H1 (cell line): ENCODE measurements at regions not wholly inside any gene's neighbourhood (a gene's known extent, or its start where the extent isn't known, plus 50 kb on each side); places are given as distances from the start of the nearest gene placed in this dataset.

Experiments used
- CREB1 ChIP-seq: IDR thresholded peaks from 2 replicates; pipeline ENCODE4 v1.6.1; 2012; ENCODE audit warnings: inconsistent platforms
- CTCF ChIP-seq, 3 experiments: IDR thresholded peaks; 1 replicate in 2 of 3; 2 replicates in 1 of 3; pipeline versions ENCODE4 v1.5.1 to v1.6.1; 2011; ENCODE audit warnings: low read length in 3 of 3, mild to moderate bottlenecking in 3 of 3, inconsistent platforms in 2 of 3, low read depth in 1 of 3, moderate library complexity in 1 of 3; ENCODE audit not compliant: insufficient read depth in 1 of 3; ENCODE audit errors: control extremely low read depth in 1 of 3
- E2F6 ChIP-seq: IDR thresholded peaks from 2 replicates; pipeline ENCODE4 v1.6.1; 2012; ENCODE audit warnings: inconsistent platforms
- EZH2 ChIP-seq: fragments of 200-600 bp; sonication (generic); IDR thresholded peaks from 2 replicates; pipeline ENCODE4 v1.7.1; 2012; ENCODE audit warnings: low read depth, mild to moderate bottlenecking, moderate library complexity, low read length, inconsistent platforms; ENCODE audit not compliant: severe bottlenecking
- MAX ChIP-seq: IDR thresholded peaks from 2 replicates; pipeline ENCODE4 v1.6.1; 2012; ENCODE audit warnings: inconsistent platforms
- NRF1 ChIP-seq: IDR thresholded peaks from 2 replicates; pipeline ENCODE4 v1.6.1; 2011; ENCODE audit warnings: mild to moderate bottlenecking, low read depth, low read length, improper control_type of control experiment
- RAD21 ChIP-seq, 2 experiments: IDR thresholded peaks in 1 of 2; conservative IDR thresholded peaks in 1 of 2; 2 replicates each; pipeline ENCODE4 v1.6.1; 2011; ENCODE audit warnings: low read depth in 2 of 2, low read length in 2 of 2, improper control_type of control experiment in 1 of 2, inconsistent platforms in 1 of 2, mild to moderate bottlenecking in 1 of 2, moderate library complexity in 1 of 2
- RFX5 ChIP-seq: IDR thresholded peaks from 2 replicates; pipeline ENCODE4 v1.6.1; 2011; ENCODE audit warnings: low read depth, low read length, improper control_type of control experiment, borderline replicate concordance

- TF ChIP-seq RAD21 (IDR thresholded peaks at IDR 0.05 in 1 of 2, conservative IDR thresholded peaks at IDR 0.05 in 1 of 2; ENCODE audit: low read depth in 2 of 2, low read length in 2 of 2) (no peak), E2F6 (no peak), CTCF (IDR thresholded peaks at IDR 0.05; ENCODE audit: control extremely low read depth in 1 of 3, insufficient read depth in 1 of 3, low read depth in 1 of 3, low read length in 3 of 3) (no peak), CREB1 (no peak), MAX (no peak), EZH2 (no peak), RFX5 (no peak), NRF1 (no peak)
These were observed 488.7 kb downstream of the TBC1D22A start for GRCh38 chr22:47250995-47251765.
